ENCODE measurements at regions not wholly inside any gene's neighbourhood (a gene's known extent, or its start where the extent isn't known, plus 50 kb on each side); places are given as distances from the start of the nearest gene placed in this dataset.
"Not testable (repeated sequence)": the region's sequence is repeated elsewhere in the genome, so short reads cannot be mapped to it uniquely, and the experiment has no call there.

GRCh38 chr3:139111392-139112229 is 66.9 kb upstream of the PRR23C start:
- DNase-seq (ENCODE audit: low spot score in 2 of 2): peak; percentile 22 to 59
- Histone ChIP-seq H3K9me3 (no peaks in the 10 kb centered on the region), H3K27ac (no peak overlapping the region), H3K36me3 (no peaks in the 10 kb centered on the region), H3K4me3 (no peak overlapping the region), H3K27me3 (no peaks in the 10 kb centered on the region), H3K4me1 (no peaks in the 10 kb centered on the region)
- TF ChIP-seq POLR2AphosphoS5 (IDR thresholded peaks at IDR 0.05) (no peak), CTCF (IDR thresholded peaks at IDR 0.05) (peak; percentile 15 to 48 (median 46)), POLR2A (IDR thresholded peaks at IDR 0.05) (no peak)
- intact Hi-C loops (cut with DNase I; ENCODE audit: low total_unique reads): no loop called here

DNA sequence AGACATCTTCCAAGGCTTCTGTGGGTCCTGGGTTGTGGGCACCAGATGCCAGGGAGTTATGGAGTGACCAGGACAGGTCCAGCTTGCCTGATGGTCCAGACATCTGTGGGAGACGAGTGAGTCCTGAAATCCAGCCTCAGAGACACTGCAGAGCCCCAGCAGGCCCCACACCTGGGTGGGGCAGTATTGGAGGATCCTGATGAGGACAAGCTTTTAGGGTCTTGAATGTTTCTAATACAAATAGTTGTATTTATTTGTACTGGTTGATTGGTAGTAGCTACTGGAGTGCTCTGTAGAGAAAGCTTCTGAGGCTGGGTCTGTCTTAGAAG is 67.5 kb upstream of the PRR23C start:
- no peak overlapping the region for H3K27ac ChIP-seq
- H3K4me1 ChIP-seq: no peaks in the 10 kb centered on the region
- no peaks in the 10 kb centered on the region for H3K9me3 ChIP-seq
- no peak for DNase-seq (ENCODE audit: low spot score in 2 of 2)
- no peak overlapping the region for H3K4me3 ChIP-seq
- no peak for TF ChIP-seq POLR2AphosphoS5 (IDR thresholded peaks at IDR 0.05)
- TF ChIP-seq POLR2A (IDR thresholded peaks at IDR 0.05): no peak
- no peak for TF ChIP-seq CTCF (IDR thresholded peaks at IDR 0.05)
- H3K36me3 ChIP-seq: no peaks in the 10 kb centered on the region
- intact Hi-C loops (cut with DNase I; ENCODE audit: low total_unique reads): no loop called here
- H3K27me3 ChIP-seq: no peaks in the 10 kb centered on the region

DNA sequence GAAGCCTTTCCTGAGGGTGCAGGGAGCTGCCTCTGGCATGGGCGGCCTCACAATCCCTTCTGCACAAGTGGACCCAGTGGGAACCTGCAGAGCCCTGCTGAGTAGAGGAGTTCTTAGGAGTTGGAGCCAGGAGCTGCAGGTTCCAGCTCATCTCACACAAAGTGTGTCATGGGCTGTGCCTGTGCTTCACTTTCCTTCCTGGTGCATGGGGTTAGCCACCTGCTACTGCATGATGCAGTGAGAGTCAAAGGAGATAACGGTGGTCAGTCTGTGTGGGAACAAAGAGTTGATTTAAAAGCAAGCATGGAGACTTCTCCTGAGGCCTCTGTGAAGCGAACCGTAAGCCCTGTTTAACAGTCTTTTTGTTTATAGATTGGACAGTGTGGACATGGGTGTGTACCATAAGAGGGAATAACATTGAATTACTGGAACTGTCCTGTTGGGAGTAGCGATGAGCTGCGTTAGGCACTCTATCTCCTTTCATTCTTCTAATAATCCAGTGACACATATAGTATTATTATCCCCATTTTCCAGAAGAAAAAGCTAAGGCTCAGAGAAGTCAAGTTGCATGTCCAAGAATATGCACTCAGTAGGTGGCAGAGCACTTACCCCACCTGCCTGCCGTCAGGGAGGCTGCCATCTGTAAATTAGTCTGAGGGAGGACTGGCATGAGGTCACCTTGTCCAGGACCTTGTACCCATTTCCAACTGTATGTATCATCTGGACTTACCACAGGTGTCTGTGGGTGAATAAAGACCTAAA is 68.7 kb upstream of the PRR23C start:
- no peak for TF ChIP-seq CTCF (IDR thresholded peaks at IDR 0.05)
- TF ChIP-seq POLR2A (IDR thresholded peaks at IDR 0.05): no peak
- TF ChIP-seq POLR2AphosphoS5 (IDR thresholded peaks at IDR 0.05): no peak
- Histone ChIP-seq H3K36me3 (no peaks in the 10 kb centered on the region), H3K27ac (no peak overlapping the region), H3K9me3 (no peaks in the 10 kb centered on the region), H3K4me1 (no peaks in the 10 kb centered on the region), H3K4me3 (no peak overlapping the region), H3K27me3 (no peaks in the 10 kb centered on the region)
- intact Hi-C loops (cut with DNase I; ENCODE audit: low total_unique reads): no loop called here
- DNase-seq (ENCODE audit: low spot score in 2 of 2): no peak

DNA sequence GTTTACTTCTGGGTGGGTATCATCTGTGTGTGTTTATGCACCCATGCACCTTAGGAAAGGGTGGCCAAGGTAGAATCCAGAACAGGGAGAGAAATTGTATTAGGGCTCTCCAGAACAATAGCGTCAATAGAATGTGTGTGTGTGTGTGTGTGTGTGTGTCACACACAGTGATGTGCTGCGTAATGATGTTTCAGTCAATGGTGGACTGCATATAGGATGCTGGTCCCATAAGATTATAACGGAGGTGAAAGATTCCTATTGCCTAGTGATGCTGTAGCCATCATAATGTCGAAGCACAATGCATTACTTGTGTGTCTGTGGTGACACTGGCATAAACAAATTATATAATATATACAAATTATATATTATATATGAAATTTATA is 69.3 kb upstream of the PRR23C start:
- Histone ChIP-seq H3K27me3 (no peaks in the 10 kb centered on the region), H3K27ac (no peak overlapping the region), H3K9me3 (no peaks in the 10 kb centered on the region), H3K4me1 (no peaks in the 10 kb centered on the region), H3K36me3 (no peaks in the 10 kb centered on the region), H3K4me3 (no peak overlapping the region)
- no peak for DNase-seq (ENCODE audit: low spot score in 2 of 2)
- TF ChIP-seq POLR2AphosphoS5 (IDR thresholded peaks at IDR 0.05): no peak
- TF ChIP-seq POLR2A (IDR thresholded peaks at IDR 0.05): no peak
- TF ChIP-seq CTCF (IDR thresholded peaks at IDR 0.05): no peak
- intact Hi-C loops (cut with DNase I; ENCODE audit: low total_unique reads): no loop called here

DNA sequence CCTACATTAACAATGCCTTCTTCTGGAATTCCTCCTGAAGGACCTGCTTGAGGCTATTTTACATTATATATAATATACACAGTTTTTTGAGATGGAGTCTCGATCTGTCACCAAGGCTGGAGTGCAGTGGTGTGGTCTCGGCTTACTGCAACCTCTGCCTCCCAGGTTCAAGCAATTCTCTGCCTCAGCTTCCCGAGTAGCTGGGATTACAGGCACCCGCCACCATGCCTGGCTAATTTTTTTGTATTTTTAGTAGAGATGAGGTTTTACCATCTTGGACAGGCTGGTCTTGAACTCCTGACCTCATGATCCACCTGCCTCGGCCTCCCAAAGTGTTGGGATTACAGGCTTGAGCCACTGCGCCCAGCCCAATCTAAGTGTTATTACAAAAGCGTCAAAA is 71.9 kb upstream of the PRR23C start:
- DNase-seq (ENCODE audit: low spot score in 2 of 2); intact Hi-C loops (cut with DNase I; ENCODE audit: low total_unique reads); H3K4me1 ChIP-seq; H3K27ac ChIP-seq; H3K9me3 ChIP-seq; H3K27me3 ChIP-seq; H3K4me3 ChIP-seq; H3K36me3 ChIP-seq: not testable (repeated sequence)
